IMR-90 (cell line): ENCODE measurements at regions not wholly inside any gene's neighbourhood (a gene's known extent, or its start where the extent isn't known, plus 50 kb on each side); places are given as distances from the start of the nearest gene placed in this dataset.

Experiments used
- ATAC-seq: fragments of 200-7000 bp; cut with Tn5 transposase; 2 replicates; pipeline ENCODE4 v1.9.1; 2020; ENCODE audit warnings: low read depth, mild to moderate bottlenecking, moderate library complexity
- BruUV-seq: library from RNA; stranded (reverse); fragments of 400-500 nt; replicated peaks from 2 replicates; lab custom pipeline; 2021; lab: Mats Ljungman, UMichigan
- CTCF ChIA-PET: fragments of 300-600 bp; formaldehyde crosslinking; extraction: SDS; loops from one replicate; lab custom pipeline; 2021; ENCODE audit warnings: antibody characterized with exemption; lab: Yijun Ruan, JAX
- POLR2A ChIA-PET: fragments of 300-600 bp; sonication (Branson Sonifier 250); formaldehyde crosslinking; loops from one replicate; lab custom pipeline; 2022; ENCODE audit warnings: antibody characterized with exemption; ENCODE audit not compliant: unreplicated experiment; lab: Charles Lee
- DNase-seq: peaks from one replicate; pipeline ENCODE4 v3.0.0; 2013
- H2AFZ ChIP-seq: replicated peaks from 2 replicates; pipeline ENCODE3; 2013; ENCODE audit warnings: low read length, mild to moderate bottlenecking; ENCODE audit not compliant: poor library complexity
- H2AK5ac ChIP-seq: 2 replicates; pipeline ENCODE4 v1.6.1; 2013; ENCODE audit warnings: low read depth, low read length, inconsistent platforms
- H2AK9ac ChIP-seq: replicated peaks from 2 replicates; pipeline ENCODE3; 2013; ENCODE audit warnings: mild to moderate bottlenecking, low read depth, low read length, moderate library complexity; ENCODE audit not compliant: poor library complexity
- H2BK120ac ChIP-seq: 2 replicates; pipeline ENCODE4 v1.6.1; 2013; ENCODE audit warnings: low read depth, low read length, inconsistent platforms
- H2BK15ac ChIP-seq: 3 replicates; pipeline ENCODE4 v1.6.1; 2013; ENCODE audit warnings: low read depth, low read length, inconsistent platforms
- H2BK20ac ChIP-seq: 2 replicates; pipeline ENCODE4 v1.6.1; 2013; ENCODE audit warnings: low read depth, mild to moderate bottlenecking, inconsistent platforms, low read length, moderate library complexity
- H2BK5ac ChIP-seq: 2 replicates; pipeline ENCODE4 v1.6.1; 2013; ENCODE audit warnings: mild to moderate bottlenecking, low read depth, low read length, inconsistent platforms; ENCODE audit not compliant: poor library complexity, severe bottlenecking
- H3K14ac ChIP-seq: replicated peaks from 2 replicates; pipeline ENCODE4 v1.6.1; 2013; ENCODE audit warnings: low read depth, low read length, inconsistent platforms
- H3K18ac ChIP-seq: 2 replicates; pipeline ENCODE4 v1.6.1; 2013; ENCODE audit warnings: low read depth, low read length, control low read depth
- H3K23ac ChIP-seq: 2 replicates; pipeline ENCODE4 v1.6.1; 2013; ENCODE audit warnings: low read depth, low read length, inconsistent platforms
- H3K27ac ChIP-seq: 2 replicates; pipeline ENCODE4 v1.5.1; 2013; ENCODE audit warnings: mild to moderate bottlenecking, control low read depth, low read length; ENCODE audit not compliant: insufficient read depth
- H3K27me3 ChIP-seq: 2 replicates; pipeline ENCODE4 v1.6.1; 2013; ENCODE audit warnings: low read length; ENCODE audit not compliant: control insufficient read depth, insufficient read depth
- H3K36me3 ChIP-seq: 2 replicates; pipeline ENCODE4 v1.6.1; 2013; ENCODE audit warnings: low read length, mixed read lengths; ENCODE audit not compliant: control insufficient read depth, insufficient read depth
- H3K4ac ChIP-seq: 2 replicates; pipeline ENCODE4 v1.6.1; 2013; ENCODE audit warnings: low read depth, low read length, inconsistent platforms
- H3K4me1 ChIP-seq: 2 replicates; pipeline ENCODE4 v1.6.1; 2013; ENCODE audit warnings: low read length, mixed read lengths; ENCODE audit not compliant: control insufficient read depth, insufficient read depth
- H3K4me2 ChIP-seq: 2 replicates; pipeline ENCODE4 v1.6.1; 2013; ENCODE audit warnings: low read depth, mild to moderate bottlenecking, control low read depth, low read length, moderate library complexity
- H3K4me3 ChIP-seq: 2 replicates; pipeline ENCODE4 v1.5.1; 2013; ENCODE audit warnings: low read depth, mild to moderate bottlenecking, control low read depth, low read length, moderate library complexity; ENCODE audit not compliant: insufficient read depth
- H3K56ac ChIP-seq: 2 replicates; pipeline ENCODE4 v1.6.1; 2013; ENCODE audit warnings: low read length, inconsistent platforms; ENCODE audit not compliant: insufficient read depth; ENCODE audit errors: extremely low read depth
- H3K79me1 ChIP-seq, 2 experiments: 2 replicates each; pipeline ENCODE4 v1.6.1; 2013; ENCODE audit warnings: low read length in 2 of 2, inconsistent platforms in 1 of 2, low read depth in 1 of 2
- H3K9ac ChIP-seq: 2 replicates; pipeline ENCODE4 v1.6.1; 2013; ENCODE audit warnings: low read depth, low read length, control low read depth
- H3K9me1 ChIP-seq: 2 replicates; pipeline ENCODE4 v1.6.1; 2013; ENCODE audit warnings: low read length, inconsistent platforms; ENCODE audit not compliant: insufficient read depth
- H3K9me3 ChIP-seq: 2 replicates; pipeline ENCODE4 v1.6.1; 2013; ENCODE audit warnings: low read length; ENCODE audit not compliant: control insufficient read depth, insufficient read depth
- H4K20me1 ChIP-seq: 2 replicates; pipeline ENCODE4 v1.6.1; 2013; ENCODE audit warnings: low read length, inconsistent platforms; ENCODE audit not compliant: insufficient read depth
- H4K5ac ChIP-seq: 2 replicates; pipeline ENCODE4 v1.6.1; 2013; ENCODE audit warnings: mild to moderate bottlenecking, low read depth, low read length, control low read depth
- H4K8ac ChIP-seq, 2 experiments: 2 replicates each; pipeline ENCODE4 v1.6.1; 2013; ENCODE audit warnings: low read depth in 2 of 2, low read length in 2 of 2, control low read depth in 1 of 2, inconsistent platforms in 1 of 2
- H4K91ac ChIP-seq: 2 replicates; pipeline ENCODE4 v1.6.1; 2013; ENCODE audit warnings: low read depth, low read length, inconsistent platforms; ENCODE audit not compliant: insufficient read depth
- BHLHE40 ChIP-seq: fragments of 150-350 bp; IDR thresholded peaks from 2 replicates; pipeline ENCODE4 v1.6.1; 2016; ENCODE audit warnings: mild to moderate bottlenecking, low read depth, low read length
- CEBPB ChIP-seq: IDR thresholded peaks from 2 replicates; pipeline ENCODE4 v1.6.1; 2012; ENCODE audit warnings: low read depth, low read length, improper control_type of control experiment
- CHD1 ChIP-seq: IDR thresholded peaks from 2 replicates; pipeline ENCODE4 v1.6.1; 2012; ENCODE audit warnings: low read depth, low read length, improper control_type of control experiment
- FOS ChIP-seq: fragments of 150-350 bp; IDR thresholded peaks from 2 replicates; pipeline ENCODE4 v1.6.1; 2016; ENCODE audit warnings: low read depth, low read length
- MAFK ChIP-seq: IDR thresholded peaks from 2 replicates; pipeline ENCODE4 v1.6.1; 2012; ENCODE audit warnings: low read depth, low read length, improper control_type of control experiment
- MAZ ChIP-seq: IDR thresholded peaks from 2 replicates; pipeline ENCODE4 v1.6.1; 2012; ENCODE audit warnings: low read depth, mild to moderate bottlenecking, low read length, improper control_type of control experiment, moderate library complexity, borderline replicate concordance
- MXI1 ChIP-seq: IDR thresholded peaks from 2 replicates; pipeline ENCODE4 v1.6.1; 2012; ENCODE audit warnings: low read depth, mild to moderate bottlenecking, low read length, moderate library complexity, borderline replicate concordance
- NFE2L2 ChIP-seq: fragments of 150-350 bp; IDR thresholded peaks from 2 replicates; pipeline ENCODE4 v1.6.1; 2016; ENCODE audit warnings: low read depth, mild to moderate bottlenecking, low read length
- POLR2A ChIP-seq: IDR thresholded peaks from 2 replicates; pipeline ENCODE4 v1.6.1; 2012; ENCODE audit warnings: mild to moderate bottlenecking, low read depth, low read length
- RAD21 ChIP-seq: IDR thresholded peaks from 2 replicates; pipeline ENCODE4 v1.6.1; 2012; ENCODE audit warnings: low read length, improper control_type of control experiment
- RCOR1 ChIP-seq: IDR thresholded peaks from 2 replicates; pipeline ENCODE4 v1.6.1; 2012; ENCODE audit warnings: mild to moderate bottlenecking, low read length, improper control_type of control experiment; ENCODE audit not compliant: insufficient replicate concordance
- RFX5 ChIP-seq: IDR thresholded peaks from 2 replicates; pipeline ENCODE4 v1.8.0; 2012; ENCODE audit warnings: low read depth, mild to moderate bottlenecking, low read length, moderate library complexity
- SMC3 ChIP-seq: fragments of 150-350 bp; IDR thresholded peaks from 2 replicates; pipeline ENCODE4 v1.6.1; 2016; ENCODE audit warnings: low read depth, mild to moderate bottlenecking, antibody characterized with exemption, low read length, moderate library complexity
- WGBS, 2 experiments: methylation state at CpG; one replicate each; pipeline versions ENCODE4 v1.1.5 to v1.1.7; 2013; ENCODE audit warnings: missing lambda C conversion rate in 2 of 2; ENCODE audit not compliant: insufficient read length in 1 of 2; ENCODE audit errors: extremely low coverage in 2 of 2; 5-methylcytosine and 5-hydroxymethylcytosine counted together
- dilution Hi-C: fragments of 300-500 bp; cut with HindIII; formaldehyde crosslinking; loops from one replicate; pipeline ENCODE4 v1.14.3; 2018; ENCODE audit warnings: low sequenced_read_pairs; ENCODE audit not compliant: unreplicated experiment
- in situ Hi-C: fragments of 300-500 bp; cut with MboI; formaldehyde crosslinking; loops from 3 replicates; pipeline ENCODE4 v1.14.3; 2019; ENCODE audit warnings: low sequenced_read_pairs, inconsistent platforms, mixed read lengths
- intact Hi-C: fragments of 100-400 bp; cut with micrococcal nuclease; formaldehyde crosslinking; loops from 2 replicates; pipeline ENCODE4 v1.10.0; 2022
- TF ChIP-seq, protein P1 (sequence below): fragments of 150-350 bp; IDR thresholded peaks from 2 replicates; pipeline ENCODE4 v1.6.1; 2017; ENCODE audit warnings: mild to moderate bottlenecking, antibody characterized with exemption, low read length, low read depth
- TF ChIP-seq, protein P2 (sequence below): fragments of 150-350 bp; IDR thresholded peaks from 2 replicates; pipeline ENCODE4 v1.6.1; 2016; ENCODE audit warnings: low read depth, mild to moderate bottlenecking, low read length, moderate library complexity, borderline replicate concordance
- TF ChIP-seq, protein P3 (sequence below): conservative IDR thresholded peaks from 2 replicates; pipeline ENCODE4 v1.5.1; 2012; ENCODE audit warnings: mild to moderate bottlenecking, low read depth, low read length, improper control_type of control experiment

DNA sequence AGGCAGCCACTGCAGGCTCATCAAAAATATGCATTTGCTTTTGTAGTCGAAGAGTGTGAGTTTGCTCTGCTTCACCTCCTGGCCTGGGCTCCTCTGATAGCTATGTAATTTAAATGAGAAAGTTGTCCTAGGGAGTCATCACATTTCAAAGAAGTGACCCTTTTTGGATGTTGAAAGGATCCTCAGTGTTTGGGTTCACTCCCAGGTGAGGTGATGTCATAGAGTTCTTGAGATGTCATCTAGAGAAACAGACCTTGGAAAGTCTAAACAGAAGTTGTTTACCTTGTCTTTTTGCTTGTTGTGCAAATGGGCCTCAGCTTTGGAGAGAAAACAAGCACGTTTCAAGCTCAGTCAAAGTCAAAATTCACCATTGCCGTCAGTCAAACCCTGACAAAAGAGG lies 92.0 kb upstream of the BARHL2 start:
- Histone ChIP-seq H4K8ac (no peak overlapping the region), H3K9me1 (no peaks in the 10 kb centered on the region), H2BK15ac (no peak overlapping the region), H3K56ac (no peak overlapping the region), H3K9me3 (no peaks in the 10 kb centered on the region), H3K9ac (no peak overlapping the region), H2AK5ac (no peak overlapping the region), H3K27ac (no peak overlapping the region), H2AK9ac (no peak overlapping the region), H3K14ac (no peak overlapping the region), H3K79me1 (no peaks in the 10 kb centered on the region), H4K91ac (no peak overlapping the region), H3K4me1 (no peaks in the 10 kb centered on the region), H3K4me2 (no peak overlapping the region), H4K20me1 (no peaks in the 10 kb centered on the region), H2BK5ac (no peak overlapping the region), H3K23ac (no peak overlapping the region), H2BK20ac (no peak overlapping the region), H4K5ac (no peak overlapping the region), H3K36me3 (no peaks in the 10 kb centered on the region), H3K4ac (no peak overlapping the region), H2AFZ (peak overlapping the region; percentile 21), H3K18ac (no peak overlapping the region), H2BK120ac (no peak overlapping the region), H3K4me3 (no peak overlapping the region), H3K27me3 (no peaks in the 10 kb centered on the region)
- intact Hi-C loops, result no loop called here
- dilution Hi-C loops, result no loop called here
- DNase-seq (no peak), ATAC-seq (no peak)
- CTCF ChIA-PET, result no interaction called here
- POLR2A ChIA-PET, result no interaction called here
- in situ Hi-C loops, result no loop called here
- BruUV-seq, result no TSS peak
- WGBS, 2 experiments, result no CpG with 5 or more reads among the region's 3 CpGs
- TF ChIP-seq, protein P1, sequence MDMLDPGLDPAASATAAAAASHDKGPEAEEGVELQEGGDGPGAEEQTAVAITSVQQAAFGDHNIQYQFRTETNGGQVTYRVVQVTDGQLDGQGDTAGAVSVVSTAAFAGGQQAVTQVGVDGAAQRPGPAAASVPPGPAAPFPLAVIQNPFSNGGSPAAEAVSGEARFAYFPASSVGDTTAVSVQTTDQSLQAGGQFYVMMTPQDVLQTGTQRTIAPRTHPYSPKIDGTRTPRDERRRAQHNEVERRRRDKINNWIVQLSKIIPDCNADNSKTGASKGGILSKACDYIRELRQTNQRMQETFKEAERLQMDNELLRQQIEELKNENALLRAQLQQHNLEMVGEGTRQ, result no peak
- TF ChIP-seq, protein P2, sequence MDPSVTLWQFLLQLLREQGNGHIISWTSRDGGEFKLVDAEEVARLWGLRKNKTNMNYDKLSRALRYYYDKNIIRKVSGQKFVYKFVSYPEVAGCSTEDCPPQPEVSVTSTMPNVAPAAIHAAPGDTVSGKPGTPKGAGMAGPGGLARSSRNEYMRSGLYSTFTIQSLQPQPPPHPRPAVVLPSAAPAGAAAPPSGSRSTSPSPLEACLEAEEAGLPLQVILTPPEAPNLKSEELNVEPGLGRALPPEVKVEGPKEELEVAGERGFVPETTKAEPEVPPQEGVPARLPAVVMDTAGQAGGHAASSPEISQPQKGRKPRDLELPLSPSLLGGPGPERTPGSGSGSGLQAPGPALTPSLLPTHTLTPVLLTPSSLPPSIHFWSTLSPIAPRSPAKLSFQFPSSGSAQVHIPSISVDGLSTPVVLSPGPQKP, result no peak
- TF ChIP-seq MAFK, result no peak
- no peak for TF ChIP-seq RCOR1
- TF ChIP-seq MXI1, result no peak
- TF ChIP-seq NFE2L2, result no peak
- TF ChIP-seq CHD1, result no peak
- no peak for TF ChIP-seq RFX5
- TF ChIP-seq SMC3, result no peak
- TF ChIP-seq CEBPB, result no peak
- TF ChIP-seq BHLHE40, result no peak
- no peak for TF ChIP-seq RAD21
- no peak for TF ChIP-seq MAZ
- TF ChIP-seq FOS, result no peak
- TF ChIP-seq, protein P3, sequence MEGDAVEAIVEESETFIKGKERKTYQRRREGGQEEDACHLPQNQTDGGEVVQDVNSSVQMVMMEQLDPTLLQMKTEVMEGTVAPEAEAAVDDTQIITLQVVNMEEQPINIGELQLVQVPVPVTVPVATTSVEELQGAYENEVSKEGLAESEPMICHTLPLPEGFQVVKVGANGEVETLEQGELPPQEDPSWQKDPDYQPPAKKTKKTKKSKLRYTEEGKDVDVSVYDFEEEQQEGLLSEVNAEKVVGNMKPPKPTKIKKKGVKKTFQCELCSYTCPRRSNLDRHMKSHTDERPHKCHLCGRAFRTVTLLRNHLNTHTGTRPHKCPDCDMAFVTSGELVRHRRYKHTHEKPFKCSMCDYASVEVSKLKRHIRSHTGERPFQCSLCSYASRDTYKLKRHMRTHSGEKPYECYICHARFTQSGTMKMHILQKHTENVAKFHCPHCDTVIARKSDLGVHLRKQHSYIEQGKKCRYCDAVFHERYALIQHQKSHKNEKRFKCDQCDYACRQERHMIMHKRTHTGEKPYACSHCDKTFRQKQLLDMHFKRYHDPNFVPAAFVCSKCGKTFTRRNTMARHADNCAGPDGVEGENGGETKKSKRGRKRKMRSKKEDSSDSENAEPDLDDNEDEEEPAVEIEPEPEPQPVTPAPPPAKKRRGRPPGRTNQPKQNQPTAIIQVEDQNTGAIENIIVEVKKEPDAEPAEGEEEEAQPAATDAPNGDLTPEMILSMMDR, result no peak
- no peak for TF ChIP-seq POLR2A
